IgD-negative memory B cell (primary cell): ENCODE measurements at regions not wholly inside any gene's neighbourhood (a gene's known extent, or its start where the extent isn't known, plus 50 kb on each side); places are given as distances from the start of the nearest gene placed in this dataset.

Experiments
- H3K27ac Mint-ChIP-seq, 3 donors: one replicate each; pipeline ENCODE4 v1.8.0; 2020 to 2022; ENCODE audit warnings: mild to moderate bottlenecking in 3 of 3, mixed read lengths in 3 of 3, moderate library complexity in 1 of 3
- H3K27me3 Mint-ChIP-seq: one replicate; pipeline ENCODE4 v1.8.0; 2021; ENCODE audit warnings: mixed read lengths
- H3K36me3 Mint-ChIP-seq: one replicate; pipeline ENCODE4 v1.8.0; 2020; ENCODE audit warnings: mild to moderate bottlenecking, mixed read lengths
- H3K4me1 Mint-ChIP-seq, 3 donors: one replicate each; pipeline ENCODE4 v1.8.0; 2020 to 2022; ENCODE audit warnings: mixed read lengths in 3 of 3, mild to moderate bottlenecking in 1 of 3
- H3K4me3 Mint-ChIP-seq, 4 donors: one replicate each; pipeline ENCODE4 v1.8.0; 2020 to 2022; ENCODE audit warnings: mild to moderate bottlenecking in 4 of 4, mixed read lengths in 4 of 4, moderate library complexity in 3 of 4
- H3K9me3 Mint-ChIP-seq, 3 donors: one replicate each; pipeline ENCODE4 v1.8.0; 2020 to 2021; ENCODE audit warnings: mixed read lengths in 3 of 3, mild to moderate bottlenecking in 1 of 3

- peaks cover 0 to 6% (median 2%) of the 10 kb centered on the region in 3 donors for H3K9me3 Mint-ChIP-seq
- peaks cover 3% of the 10 kb centered on the region for H3K27me3 Mint-ChIP-seq
- H3K4me3 Mint-ChIP-seq, result no peak overlapping the region
- H3K27ac Mint-ChIP-seq, result no peak overlapping the region
- H3K36me3 Mint-ChIP-seq, result no peaks in the 10 kb centered on the region
- H3K4me1 Mint-ChIP-seq, result no peaks in the 10 kb centered on the region
These were observed 336.1 kb upstream of the RARB start for GRCh38 chr3:25091934-25092333.

- Mint-ChIP-seq H3K9me3 (peaks cover 0 to 6% (median 2%) of the 10 kb centered on the region in 3 donors), H3K36me3 (no peaks in the 10 kb centered on the region)
These were observed 333.0 kb upstream of the RARB start for GRCh38 chr3:25094932-25095685.

GRCh38 chr3:25096536-25096935 is 331.5 kb upstream of the RARB start:
- Mint-ChIP-seq H3K27me3 (peaks cover 1% of the 10 kb centered on the region), H3K9me3 (peaks cover 0 to 6% (median 2%) of the 10 kb centered on the region in 3 donors), H3K36me3 (no peaks in the 10 kb centered on the region), H3K27ac (no peak overlapping the region), H3K4me3 (no peak overlapping the region), H3K4me1 (no peaks in the 10 kb centered on the region)

More at GRCh38 chr3:25094932-25095685, 333.0 kb upstream of the RARB start:
- Mint-ChIP-seq H3K27me3 (peaks cover 1% of the 10 kb centered on the region), H3K4me1 (no peaks in the 10 kb centered on the region), H3K27ac (no peak overlapping the region), H3K4me3 (no peak overlapping the region)

GRCh38 chr3:25097023-25097422 is 331.0 kb upstream of the RARB start:
- Mint-ChIP-seq H3K4me3 (no peak overlapping the region), H3K36me3 (no peaks in the 10 kb centered on the region), H3K27ac (no peak overlapping the region), H3K4me1 (no peaks in the 10 kb centered on the region), H3K27me3 (no peaks in the 10 kb centered on the region), H3K9me3 (peaks cover 0 to 6% (median 2%) of the 10 kb centered on the region in 3 donors)

- H3K4me1 Mint-ChIP-seq, result peaks cover 0 to 1% (median 0%) of the 10 kb centered on the region in 3 donors
- no peak overlapping the region for H3K27ac Mint-ChIP-seq
- H3K36me3 Mint-ChIP-seq, result no peaks in the 10 kb centered on the region
- peaks cover 0 to 10% (median 4%) of the 10 kb centered on the region in 3 donors for H3K9me3 Mint-ChIP-seq
- no peaks in the 10 kb centered on the region for H3K27me3 Mint-ChIP-seq
- H3K4me3 Mint-ChIP-seq, result no peak overlapping the region
These were observed 328.4 kb upstream of the RARB start for GRCh38 chr3:25099666-25100065.

GRCh38 chr3:25103391-25103790 is 324.7 kb upstream of the RARB start:
- Mint-ChIP-seq H3K27me3 (no peaks in the 10 kb centered on the region), H3K9me3 (peaks cover 2 to 9% (median 7%) of the 10 kb centered on the region in 3 donors), H3K27ac (no peak overlapping the region), H3K36me3 (no peaks in the 10 kb centered on the region), H3K4me1 (peaks cover 0 to 2% (median 0%) of the 10 kb centered on the region in 3 donors), H3K4me3 (no peak overlapping the region)

- Mint-ChIP-seq H3K27ac (no peak overlapping the region), H3K4me1 (peaks cover 0 to 2% (median 0%) of the 10 kb centered on the region in 3 donors), H3K9me3 (peaks cover 4 to 13% (median 9%) of the 10 kb centered on the region in 3 donors), H3K36me3 (no peaks in the 10 kb centered on the region), H3K27me3 (no peaks in the 10 kb centered on the region), H3K4me3 (no peak overlapping the region)
These were observed 320.0 kb upstream of the RARB start for GRCh38 chr3:25107918-25108617.

- H3K4me1 Mint-ChIP-seq, result peaks cover 0 to 1% (median 0%) of the 10 kb centered on the region in 3 donors
These were observed 317.4 kb upstream of the RARB start for GRCh38 chr3:25110642-25111041.

GRCh38 chr3:25113891-25114290 is 314.2 kb upstream of the RARB start:
- Mint-ChIP-seq H3K27ac (no peak overlapping the region), H3K27me3 (no peaks in the 10 kb centered on the region), H3K4me3 (no peak overlapping the region), H3K4me1 (no peaks in the 10 kb centered on the region), H3K9me3 (peaks cover 0 to 4% (median 2%) of the 10 kb centered on the region in 3 donors), H3K36me3 (no peaks in the 10 kb centered on the region)

More at GRCh38 chr3:25110642-25111041, 317.4 kb upstream of the RARB start:
- no peak overlapping the region for H3K4me3 Mint-ChIP-seq
- no peaks in the 10 kb centered on the region for H3K36me3 Mint-ChIP-seq
- H3K27me3 Mint-ChIP-seq, result no peaks in the 10 kb centered on the region
- peaks cover 4 to 8% (median 8%) of the 10 kb centered on the region in 3 donors for H3K9me3 Mint-ChIP-seq
- no peak overlapping the region for H3K27ac Mint-ChIP-seq

GRCh38 chr3:25114532-25114931 is 313.5 kb upstream of the RARB start:
- H3K27ac Mint-ChIP-seq, result no peak overlapping the region
- H3K9me3 Mint-ChIP-seq, result peaks cover 0 to 4% (median 0%) of the 10 kb centered on the region in 3 donors
- no peaks in the 10 kb centered on the region for H3K4me1 Mint-ChIP-seq

GRCh38 chr3:25117005-25117593 is 311.0 kb upstream of the RARB start:
- no peak overlapping the region for H3K4me3 Mint-ChIP-seq
- no peaks in the 10 kb centered on the region for H3K36me3 Mint-ChIP-seq
- H3K27ac Mint-ChIP-seq, result no peak overlapping the region
- H3K27me3 Mint-ChIP-seq, result no peaks in the 10 kb centered on the region
- H3K4me1 Mint-ChIP-seq, result no peaks in the 10 kb centered on the region
- peaks cover 0 to 4% (median 0%) of the 10 kb centered on the region in 3 donors for H3K9me3 Mint-ChIP-seq

More at GRCh38 chr3:25114532-25114931, 313.5 kb upstream of the RARB start:
- Mint-ChIP-seq H3K27me3 (no peaks in the 10 kb centered on the region), H3K36me3 (no peaks in the 10 kb centered on the region), H3K4me3 (no peak overlapping the region)

GRCh38 chr3:25119682-25120081 is 308.4 kb upstream of the RARB start:
- H3K9me3 Mint-ChIP-seq, result peaks cover 0 to 4% (median 0%) of the 10 kb centered on the region in 3 donors
- no peaks in the 10 kb centered on the region for H3K27me3 Mint-ChIP-seq
- no peak overlapping the region for H3K4me3 Mint-ChIP-seq
- no peak overlapping the region for H3K27ac Mint-ChIP-seq
- no peaks in the 10 kb centered on the region for H3K36me3 Mint-ChIP-seq
- H3K4me1 Mint-ChIP-seq, result no peaks in the 10 kb centered on the region

GRCh38 chr3:25120665-25121064 is 307.4 kb upstream of the RARB start:
- H3K9me3 Mint-ChIP-seq, result peaks cover 0 to 6% (median 4%) of the 10 kb centered on the region in 3 donors
- no peak overlapping the region for H3K4me3 Mint-ChIP-seq
- no peaks in the 10 kb centered on the region for H3K4me1 Mint-ChIP-seq
- no peak overlapping the region for H3K27ac Mint-ChIP-seq
- no peaks in the 10 kb centered on the region for H3K27me3 Mint-ChIP-seq
- no peaks in the 10 kb centered on the region for H3K36me3 Mint-ChIP-seq

- peaks cover 2 to 15% (median 7%) of the 10 kb centered on the region in 3 donors for H3K9me3 Mint-ChIP-seq
- H3K4me3 Mint-ChIP-seq, result no peak overlapping the region
- no peaks in the 10 kb centered on the region for H3K36me3 Mint-ChIP-seq
- no peaks in the 10 kb centered on the region for H3K4me1 Mint-ChIP-seq
- H3K27ac Mint-ChIP-seq, result no peak overlapping the region
- H3K27me3 Mint-ChIP-seq, result no peaks in the 10 kb centered on the region
These were observed 302.9 kb upstream of the RARB start for GRCh38 chr3:25125201-25125600.

GRCh38 chr3:25128735-25129134 is 299.3 kb upstream of the RARB start:
- Mint-ChIP-seq H3K9me3 (peaks cover 2 to 17% (median 8%) of the 10 kb centered on the region in 3 donors), H3K4me1 (no peaks in the 10 kb centered on the region), H3K36me3 (no peaks in the 10 kb centered on the region), H3K27me3 (no peaks in the 10 kb centered on the region), H3K4me3 (no peak overlapping the region), H3K27ac (no peak overlapping the region)
